ENCODE measurements at regions not wholly inside any gene's neighbourhood (a gene's known extent, or its start where the extent isn't known, plus 50 kb on each side); places are given as distances from the start of the nearest gene placed in this dataset.

DNA sequence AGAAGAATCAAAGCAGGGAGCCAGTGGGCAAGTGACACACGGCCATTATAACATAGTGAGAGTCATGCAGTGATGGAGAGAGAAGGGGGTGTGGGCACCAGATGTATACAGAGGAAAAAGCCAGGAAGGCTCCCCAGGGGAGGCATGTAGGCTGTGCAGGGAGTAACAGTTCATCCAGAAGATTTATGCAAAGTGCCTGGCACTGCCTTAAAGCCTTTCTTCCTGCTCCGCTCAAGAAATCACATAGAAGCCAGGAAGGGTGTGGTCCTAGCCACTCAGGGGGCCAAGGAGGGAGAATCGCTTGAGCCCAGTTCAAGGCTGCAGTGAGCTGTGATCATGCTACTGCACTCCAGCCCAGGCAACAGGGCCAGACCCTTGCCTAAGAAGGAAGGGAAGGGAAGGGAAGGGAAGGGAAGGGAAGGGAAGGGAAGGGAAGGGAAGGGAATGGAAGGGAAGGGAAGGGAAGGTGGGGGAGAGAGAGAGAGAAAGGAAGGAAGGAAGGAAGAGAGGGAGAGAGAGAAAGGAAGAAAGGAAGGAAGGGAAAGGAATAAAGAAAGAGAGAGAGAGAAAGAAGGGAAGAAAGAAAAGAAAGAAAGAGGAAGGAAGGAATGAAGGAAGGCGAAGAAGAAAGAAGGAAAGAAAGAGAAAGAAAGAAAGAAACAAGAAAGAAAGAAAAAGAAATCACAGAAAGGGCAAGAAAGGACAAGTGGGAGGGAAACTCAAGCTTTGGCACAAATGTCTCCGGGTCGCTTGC, 89.8 kb downstream of the LHX2 start:
- Mint-ChIP-seq H3K9me3 (peaks cover 0 to 2% (median 0%) of the 10 kb centered on the region in 11 donors), H3K36me3 (no peaks in the 10 kb centered on the region), H3K27me3 (peaks cover 3 to 53% (median 38%) of the 10 kb centered on the region in 5 donors), H3K4me3 (no peak overlapping the region), H3K27ac (no peak overlapping the region), H3K4me1 (peaks cover 0 to 5% (median 0%) of the 10 kb centered on the region in 7 donors)
- no peaks in the 10 kb centered on the region for H3K36me3 ChIP-seq (ENCODE audit: control insufficient read depth in 2 of 3, insufficient read depth in 3 of 3, low read length in 3 of 3)
- ATAC-seq (no peak), DNase-seq (no peak)
- CTCF ChIA-PET: no interaction called here
- H3K27me3 ChIP-seq (ENCODE audit: control insufficient read depth in 2 of 2, insufficient read depth in 2 of 2, low read length in 2 of 2): no peaks in the 10 kb centered on the region
- intact Hi-C loops (cut with micrococcal nuclease): no loop called here
- H3K27ac ChIP-seq (ENCODE audit: low read depth, low read length): no peak overlapping the region
- no peak overlapping the region for H3K4me3 ChIP-seq (ENCODE audit: low read length)
- POLR2A ChIA-PET: no interaction called here
- H3K4me1 ChIP-seq (ENCODE audit: control insufficient read depth in 2 of 2, insufficient read depth in 2 of 2, low read length in 2 of 2): no peaks in the 10 kb centered on the region
- H3K9me3 ChIP-seq (ENCODE audit: control insufficient read depth in 2 of 3, low read length in 3 of 3): no peaks in the 10 kb centered on the region

DNA sequence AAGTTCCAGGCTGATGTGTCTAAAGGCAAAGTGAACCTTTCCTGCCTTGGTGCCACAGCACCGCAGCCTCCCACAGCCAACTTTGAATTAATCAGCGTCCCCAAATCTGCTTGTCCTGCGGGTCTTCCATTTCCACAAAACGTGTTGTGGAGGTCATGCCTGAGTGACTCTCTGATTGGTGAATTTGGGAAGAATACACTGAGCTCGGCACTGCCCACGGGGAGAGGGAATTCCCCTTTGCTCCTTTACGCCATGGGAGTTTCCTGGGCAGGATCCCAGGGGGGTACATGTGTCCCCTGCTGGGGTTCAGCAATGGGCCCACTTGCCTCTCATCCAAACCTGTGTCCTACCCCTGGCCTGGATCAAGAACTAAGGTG, 90.4 kb downstream of the LHX2 start:
- no peak overlapping the region for H3K4me3 ChIP-seq (ENCODE audit: low read length)
- no peak overlapping the region for H3K27ac ChIP-seq (ENCODE audit: low read depth, low read length)
- H3K4me1 ChIP-seq (ENCODE audit: control insufficient read depth in 2 of 2, insufficient read depth in 2 of 2, low read length in 2 of 2): no peaks in the 10 kb centered on the region
- H3K27ac Mint-ChIP-seq: no peak overlapping the region
- peaks cover 0 to 2% (median 0%) of the 10 kb centered on the region in 11 donors for H3K9me3 Mint-ChIP-seq
- peaks cover 0 to 5% (median 0%) of the 10 kb centered on the region in 7 donors for H3K4me1 Mint-ChIP-seq
- H3K36me3 ChIP-seq (ENCODE audit: control insufficient read depth in 2 of 3, insufficient read depth in 3 of 3, low read length in 3 of 3): no peaks in the 10 kb centered on the region
- no peak for DNase-seq
- H3K27me3 Mint-ChIP-seq: peaks cover 3 to 58% (median 43%) of the 10 kb centered on the region in 5 donors
- H3K9me3 ChIP-seq (ENCODE audit: control insufficient read depth in 2 of 3, low read length in 3 of 3): no peaks in the 10 kb centered on the region
- POLR2A ChIA-PET: no interaction called here
- no peak overlapping the region for H3K4me3 Mint-ChIP-seq
- intact Hi-C loops (cut with micrococcal nuclease): no loop called here
- H3K27me3 ChIP-seq (ENCODE audit: control insufficient read depth in 2 of 2, insufficient read depth in 2 of 2, low read length in 2 of 2): no peaks in the 10 kb centered on the region
- CTCF ChIA-PET: no interaction called here
- no peak for ATAC-seq
- no peaks in the 10 kb centered on the region for H3K36me3 Mint-ChIP-seq

- DNase-seq: no peak
- peaks cover 3 to 62% (median 43%) of the 10 kb centered on the region in 5 donors for H3K27me3 Mint-ChIP-seq
- Histone ChIP-seq H3K27ac (ENCODE audit: low read depth, low read length) (no peak overlapping the region), H3K27me3 (ENCODE audit: control insufficient read depth in 2 of 2, insufficient read depth in 2 of 2, low read length in 2 of 2) (no peaks in the 10 kb centered on the region), H3K9me3 (ENCODE audit: control insufficient read depth in 2 of 3, low read length in 3 of 3) (no peaks in the 10 kb centered on the region), H3K4me1 (ENCODE audit: control insufficient read depth in 2 of 2, insufficient read depth in 2 of 2, low read length in 2 of 2) (no peaks in the 10 kb centered on the region), H3K36me3 (ENCODE audit: control insufficient read depth in 2 of 3, insufficient read depth in 3 of 3, low read length in 3 of 3) (no peaks in the 10 kb centered on the region), H3K4me3 (ENCODE audit: low read length) (no peak overlapping the region)
- no peaks in the 10 kb centered on the region for H3K36me3 Mint-ChIP-seq
- no peak overlapping the region for H3K27ac Mint-ChIP-seq
- ChIA-PET POLR2A (no interaction called here), CTCF (no interaction called here)
- H3K9me3 Mint-ChIP-seq: peaks cover 0 to 2% (median 0%) of the 10 kb centered on the region in 11 donors
- no peak overlapping the region for H3K4me3 Mint-ChIP-seq
- no peak for ATAC-seq
- intact Hi-C loops (cut with micrococcal nuclease): no loop called here
- peaks cover 0 to 5% (median 0%) of the 10 kb centered on the region in 7 donors for H3K4me1 Mint-ChIP-seq
Measured at GRCh38 chr9:124102363-124102762, 90.8 kb downstream of the LHX2 start.

GRCh38 chr9:124105266-124105665, 93.7 kb downstream of the LHX2 start:
- Histone ChIP-seq H3K4me1 (ENCODE audit: control insufficient read depth in 2 of 2, insufficient read depth in 2 of 2, low read length in 2 of 2) (no peaks in the 10 kb centered on the region), H3K27ac (ENCODE audit: low read depth, low read length) (no peak overlapping the region), H3K27me3 (ENCODE audit: control insufficient read depth in 2 of 2, insufficient read depth in 2 of 2, low read length in 2 of 2) (no peaks in the 10 kb centered on the region), H3K4me3 (ENCODE audit: low read length) (no peak overlapping the region), H3K36me3 (ENCODE audit: control insufficient read depth in 2 of 3, insufficient read depth in 3 of 3, low read length in 3 of 3) (no peaks in the 10 kb centered on the region), H3K9me3 (ENCODE audit: control insufficient read depth in 2 of 3, low read length in 3 of 3) (no peaks in the 10 kb centered on the region)
- Mint-ChIP-seq H3K9me3 (peaks cover 0 to 3% (median 0%) of the 10 kb centered on the region in 11 donors), H3K27ac (no peak overlapping the region), H3K27me3 (peaks cover 3 to 70% (median 40%) of the 10 kb centered on the region in 5 donors), H3K36me3 (peaks cover 0 to 3% (median 0%) of the 10 kb centered on the region in 5 donors), H3K4me3 (no peak overlapping the region), H3K4me1 (peaks cover 0 to 5% (median 0%) of the 10 kb centered on the region in 7 donors)
- ATAC-seq (no peak), DNase-seq (no peak)
- ChIA-PET CTCF (no interaction called here), POLR2A (no interaction called here)
- intact Hi-C loops (cut with micrococcal nuclease): no loop called here

- ChIA-PET POLR2A (no interaction called here), CTCF (no interaction called here)
- no peak overlapping the region for H3K4me3 Mint-ChIP-seq
- intact Hi-C loops (cut with micrococcal nuclease): no loop called here
- Histone ChIP-seq H3K9me3 (ENCODE audit: control insufficient read depth in 2 of 3, low read length in 3 of 3) (no peaks in the 10 kb centered on the region), H3K36me3 (ENCODE audit: control insufficient read depth in 2 of 3, insufficient read depth in 3 of 3, low read length in 3 of 3) (no peaks in the 10 kb centered on the region), H3K4me1 (ENCODE audit: control insufficient read depth in 2 of 2, insufficient read depth in 2 of 2, low read length in 2 of 2) (no peaks in the 10 kb centered on the region), H3K27me3 (ENCODE audit: control insufficient read depth in 2 of 2, insufficient read depth in 2 of 2, low read length in 2 of 2) (no peaks in the 10 kb centered on the region), H3K27ac (ENCODE audit: low read depth, low read length) (no peak overlapping the region), H3K4me3 (ENCODE audit: low read length) (no peak overlapping the region)
- H3K36me3 Mint-ChIP-seq: peaks cover 0 to 3% (median 0%) of the 10 kb centered on the region in 5 donors
- no peak overlapping the region for H3K27ac Mint-ChIP-seq
- H3K4me1 Mint-ChIP-seq: peaks cover 0 to 2% (median 0%) of the 10 kb centered on the region in 7 donors
- peaks cover 0 to 48% (median 29%) of the 10 kb centered on the region in 5 donors for H3K27me3 Mint-ChIP-seq
- H3K9me3 Mint-ChIP-seq: peaks cover 0 to 6% (median 2%) of the 10 kb centered on the region in 11 donors
- no peak for ATAC-seq
- DNase-seq: no peak
Measured at GRCh38 chr9:124108216-124108615, 96.6 kb downstream of the LHX2 start.

GRCh38 chr9:124110307-124110915, 98.8 kb downstream of the LHX2 start:
- Mint-ChIP-seq H3K4me3 (no peak overlapping the region), H3K27ac (no peak overlapping the region), H3K4me1 (no peaks in the 10 kb centered on the region), H3K9me3 (peaks cover 0 to 7% (median 1%) of the 10 kb centered on the region in 11 donors), H3K27me3 (peaks cover under 1 to 40% (median 37%) of the 10 kb centered on the region in 5 donors), H3K36me3 (peaks cover 0 to 3% (median 0%) of the 10 kb centered on the region in 5 donors)
- Histone ChIP-seq H3K36me3 (ENCODE audit: control insufficient read depth in 2 of 3, insufficient read depth in 3 of 3, low read length in 3 of 3) (no peaks in the 10 kb centered on the region), H3K9me3 (ENCODE audit: control insufficient read depth in 2 of 3, low read length in 3 of 3) (no peaks in the 10 kb centered on the region), H3K27me3 (ENCODE audit: control insufficient read depth in 2 of 2, insufficient read depth in 2 of 2, low read length in 2 of 2) (no peaks in the 10 kb centered on the region), H3K4me3 (ENCODE audit: low read length) (no peak overlapping the region), H3K4me1 (ENCODE audit: control insufficient read depth in 2 of 2, insufficient read depth in 2 of 2, low read length in 2 of 2) (no peaks in the 10 kb centered on the region), H3K27ac (ENCODE audit: low read depth, low read length) (no peak overlapping the region)
- CTCF ChIA-PET: no interaction called here
- intact Hi-C loops (cut with micrococcal nuclease): no loop called here
- peak; percentile 60 for ATAC-seq
- peak in 6 of 9 donors; percentile 4 to 61 (median 14) for DNase-seq
- POLR2A ChIA-PET: interaction anchor here (0.6 kb wide), 1 partner anchor 45 kb away, joined by 4 read pairs; no protein-coding TSS in a partner anchor
